Astrocyte of the cerebellum (primary cell): ENCODE measurements at regions not wholly inside any gene's neighbourhood (a gene's known extent, or its start where the extent isn't known, plus 50 kb on each side); places are given as distances from the start of the nearest gene placed in this dataset.

Experiments
- DNase-seq: peaks from one replicate; pipeline ENCODE4 v3.0.0-alpha.2; 2011; ENCODE audit warnings: low read depth
- H3K4me3 ChIP-seq: 2 replicates; pipeline ENCODE4 v1.5.1; 2011; ENCODE audit warnings: mild to moderate bottlenecking, low read depth, low read length, moderate library complexity
- CTCF ChIP-seq: IDR thresholded peaks from 2 replicates; pipeline ENCODE4 v1.5.1; 2012; ENCODE audit warnings: low read length, low read depth, moderate library complexity, mild to moderate bottlenecking; ENCODE audit errors: missing control alignments
- in situ Hi-C: cut with HindIII; loops from 2 replicates; pipeline ENCODE4 v1.10.0; 2017; ENCODE audit warnings: low sequenced_read_pairs

DNA sequence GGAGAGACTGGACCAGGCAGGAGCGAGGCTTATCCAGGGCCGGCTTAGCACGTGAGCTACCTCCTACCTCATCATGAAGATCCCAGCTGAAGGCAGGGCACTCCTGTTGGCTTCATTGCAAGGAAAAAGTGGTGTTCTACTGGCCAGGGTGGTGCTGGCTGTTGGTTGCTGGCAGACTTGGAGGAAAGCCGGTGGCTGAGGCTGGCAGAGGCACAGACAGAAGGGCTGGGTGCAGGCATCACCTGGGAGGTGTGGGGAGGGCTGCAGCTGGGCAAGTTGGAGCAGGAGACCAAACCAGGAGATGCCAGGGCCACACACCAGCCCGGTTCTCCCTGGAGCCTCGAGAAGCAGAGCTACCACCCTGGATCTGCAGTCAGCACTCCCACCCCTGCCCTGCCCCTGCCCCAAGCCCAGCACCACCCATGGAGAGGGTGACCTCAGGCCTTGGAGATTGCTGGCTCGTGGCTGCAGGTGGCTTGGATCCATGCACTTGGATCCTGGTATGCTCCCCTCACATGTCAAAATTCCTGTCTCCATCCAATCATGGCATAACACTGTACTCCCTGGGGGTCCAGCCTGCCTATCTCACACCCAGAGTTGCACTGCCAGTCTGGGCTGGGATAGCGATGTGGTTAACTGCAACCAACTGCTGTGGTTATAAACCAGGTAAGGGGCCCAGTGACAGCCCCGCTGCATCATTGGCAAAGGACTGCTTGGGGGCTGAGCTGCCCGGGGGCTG, 49.7 kb downstream of the GLI2 start:
- H3K4me3 ChIP-seq, result no peak overlapping the region
- in situ Hi-C loops, result loop anchor here (10.0 kb wide), 1 partner anchor 51 kb away; the partner anchor contains the start of gene GLI2
- TF ChIP-seq CTCF, result no peak
- no peak for DNase-seq

- in situ Hi-C loops, result loop anchor here (10.0 kb wide), 1 partner anchor 51 kb away; the partner anchor contains the start of gene GLI2
- TF ChIP-seq CTCF, result no peak
- no peak for DNase-seq
- H3K4me3 ChIP-seq, result no peak overlapping the region
These were observed 50.6 kb downstream of the GLI2 start for GRCh38 chr2:120786038-120786960.

GRCh38 chr2:120787111-120787821, 51.6 kb downstream of the GLI2 start:
- no peak for DNase-seq
- no peak overlapping the region for H3K4me3 ChIP-seq
- no peak for TF ChIP-seq CTCF
- in situ Hi-C loops, result loop anchor here (10.0 kb wide), 1 partner anchor 52 kb away; the partner anchor contains the start of gene GLI2

- no peak for TF ChIP-seq CTCF
- no peak overlapping the region for H3K4me3 ChIP-seq
- in situ Hi-C loops, result loop anchor here (10.0 kb wide), 1 partner anchor 53 kb away; the partner anchor contains the start of gene GLI2
- no peak for DNase-seq
These were observed 52.4 kb downstream of the GLI2 start for GRCh38 chr2:120787822-120788700.

DNA sequence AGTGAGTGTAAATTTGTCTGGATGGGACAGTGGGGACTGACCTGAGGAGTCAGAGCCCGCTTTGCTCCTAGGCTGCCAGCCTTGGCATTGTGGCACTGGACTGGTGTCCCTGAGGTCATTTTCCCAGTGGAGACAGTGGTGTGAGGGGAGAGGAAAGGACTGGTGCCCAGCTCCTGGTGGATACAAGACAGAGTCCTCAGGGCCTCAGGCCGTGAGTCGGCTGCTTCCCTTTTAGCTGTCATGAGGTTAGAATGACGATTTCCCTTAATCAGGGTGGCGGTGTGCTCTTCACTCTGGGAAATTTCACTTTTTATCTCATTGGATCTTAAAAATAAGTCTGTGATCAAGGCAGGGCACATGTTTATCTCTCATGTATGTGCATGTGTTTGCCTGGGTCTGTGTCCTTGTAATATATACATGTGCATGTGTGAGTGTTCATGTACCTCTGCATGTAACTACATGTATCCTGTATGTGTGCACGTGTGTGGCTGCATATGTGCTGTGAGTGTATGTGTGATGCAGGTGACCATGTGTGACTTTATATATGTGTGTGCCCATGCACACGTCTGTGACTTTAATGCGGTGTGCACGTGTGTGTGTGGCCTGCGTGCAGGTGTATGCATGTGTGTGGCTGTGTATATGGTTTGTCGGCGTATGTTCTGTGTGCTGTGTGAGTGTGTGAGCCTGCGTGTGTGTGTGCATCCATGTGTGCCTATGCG, 55.7 kb downstream of the GLI2 start:
- no peak for DNase-seq
- in situ Hi-C loops, result no loop called here
- no peak overlapping the region for H3K4me3 ChIP-seq
- TF ChIP-seq CTCF, result no peak
